GM12874 (cell line): ENCODE measurements at regions not wholly inside any gene's neighbourhood (a gene's known extent, or its start where the extent isn't known, plus 50 kb on each side); places are given as distances from the start of the nearest gene placed in this dataset.

Experiments
- CTCF ChIP-seq: IDR thresholded peaks from 2 replicates; pipeline ENCODE4 v1.5.1; 2011; ENCODE audit warnings: low read depth, mild to moderate bottlenecking, control low read depth, low read length, moderate library complexity; ENCODE audit not compliant: insufficient read depth

DNA sequence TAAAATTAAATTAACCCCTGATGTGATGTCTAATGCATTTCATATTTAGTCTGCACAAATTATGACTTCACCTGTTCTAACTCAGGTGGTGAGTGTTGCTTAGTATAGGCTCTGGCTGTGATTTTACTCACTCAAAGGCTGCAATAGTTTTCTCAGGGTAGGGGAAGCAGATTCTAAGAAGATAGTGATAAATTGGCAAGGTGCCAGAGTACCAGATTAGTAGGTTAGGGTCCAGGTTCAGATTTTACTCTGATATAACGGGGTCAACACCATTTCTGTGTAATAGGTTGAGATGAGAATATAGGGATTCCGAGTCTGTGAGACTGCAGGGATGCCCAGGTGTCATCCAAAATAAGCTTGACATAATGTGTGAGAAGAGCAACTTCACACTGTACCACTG, 1049.6 kb downstream of the STIM2 start:
- TF ChIP-seq CTCF = no peak

GRCh38 chr4:27911047-27911446, 1050.4 kb downstream of the STIM2 start:
- TF ChIP-seq CTCF = no peak

- TF ChIP-seq CTCF = no peak
Observed at GRCh38 chr4:27913738-27914137, 1053.1 kb downstream of the STIM2 start.

DNA sequence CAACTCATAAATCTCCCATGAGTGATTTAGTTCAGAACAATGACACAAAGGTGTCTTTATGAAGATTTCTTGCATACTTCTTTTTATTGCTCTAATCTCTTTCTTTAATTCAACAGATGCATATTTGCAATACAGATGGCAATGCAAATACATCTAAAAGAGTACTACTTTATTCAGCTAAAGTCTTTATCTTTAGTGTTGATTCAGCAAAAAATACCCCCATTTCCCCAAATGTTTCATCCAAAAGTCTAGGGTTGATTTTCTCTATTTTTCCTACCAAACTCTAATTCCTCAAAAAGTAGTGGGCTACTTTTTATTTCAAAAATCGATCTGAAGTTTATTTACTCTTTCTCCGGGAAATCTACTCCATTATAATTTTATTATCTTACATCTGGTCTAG, 1055.2 kb downstream of the STIM2 start:
- no peak for TF ChIP-seq CTCF

GRCh38 chr4:27916452-27917184, 1056.0 kb downstream of the STIM2 start:
- TF ChIP-seq CTCF = no peak

- no peak for TF ChIP-seq CTCF
Observed at GRCh38 chr4:27917381-27917780, 1056.7 kb downstream of the STIM2 start.

- TF ChIP-seq CTCF = no peak
Observed at GRCh38 chr4:27921231-27921630, 1060.6 kb downstream of the STIM2 start.
